Peyer's patch (tissue), 4 donors: ENCODE measurements at regions not wholly inside any gene's neighbourhood (a gene's known extent, or its start where the extent isn't known, plus 50 kb on each side); places are given as distances from the start of the nearest gene placed in this dataset.

ENCODE experiments used
- CTCF ChIP-seq, 6 experiments: fragments of 450-650 bp in 4 of 6; fragments of 200-600 bp in 2 of 6; sonication (generic) in 1 of 6; IDR thresholded peaks; one replicate each; pipeline ENCODE4 v1.5.1; 2017 to 2019; ENCODE audit warnings: antibody characterized with exemption in 6 of 6, mild to moderate bottlenecking in 3 of 6, moderate library complexity in 1 of 6
- POLR2A ChIP-seq, 2 donors: fragments of 450-650 bp; IDR thresholded peaks; one replicate each; pipeline ENCODE4 v1.5.1; 2017; ENCODE audit warnings: antibody characterized with exemption in 2 of 2, mild to moderate bottlenecking in 2 of 2, moderate library complexity in 2 of 2

DNA sequence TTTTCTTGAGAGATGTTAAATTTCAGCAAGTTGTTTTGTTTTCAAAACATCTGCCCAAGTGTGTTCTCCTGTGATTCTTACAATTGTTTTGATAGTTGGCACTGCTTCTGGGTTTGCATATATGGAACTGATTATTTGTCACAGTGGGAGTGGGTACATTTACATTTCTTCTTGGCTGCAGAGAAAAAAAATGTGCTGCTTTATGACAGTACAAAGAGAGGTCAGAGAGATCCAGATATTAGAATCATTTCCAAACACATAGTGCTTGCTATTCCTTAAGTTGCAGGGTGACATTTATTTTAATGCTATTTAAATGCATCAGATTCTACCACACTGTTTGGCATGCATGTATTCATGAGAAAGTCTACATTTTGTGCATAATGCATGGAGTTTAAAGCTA, 303.5 kb upstream of the MDGA2 start:
- no peak for TF ChIP-seq CTCF (IDR thresholded peaks at IDR 0.05)
- TF ChIP-seq POLR2A (IDR thresholded peaks at IDR 0.05): no peak
